Prostate gland (tissue), 2 donors: ENCODE measurements at regions not wholly inside any gene's neighbourhood (a gene's known extent, or its start where the extent isn't known, plus 50 kb on each side); places are given as distances from the start of the nearest gene placed in this dataset.

ENCODE experiments used
- DNase-seq: peaks from one replicate; pipeline ENCODE4 v3.0.0-alpha.2; 2019; ENCODE audit warnings: low spot score
- H3K27ac ChIP-seq, 2 donors: fragments of 200-600 bp; sonication (generic); 2 replicates each; pipeline ENCODE4 v1.5.1; 2017 to 2019
- H3K27me3 ChIP-seq: fragments of 200-600 bp; sonication (generic); replicated peaks from 2 replicates; pipeline ENCODE4 v1.5.1; 2019; ENCODE audit not compliant: insufficient read depth
- H3K36me3 ChIP-seq, 2 donors: fragments of 200-600 bp; sonication (generic); 1 replicate in 1 of 2; 2 replicates in 1 of 2; pipeline versions ENCODE4 v1.5.1 to v1.8.1; 2017 to 2019
- H3K4me1 ChIP-seq: fragments of 200-600 bp; sonication (generic); replicated peaks from 2 replicates; pipeline ENCODE4 v1.5.1; 2019
- H3K4me3 ChIP-seq, 2 donors: fragments of 200-600 bp; sonication (generic); 2 replicates each; pipeline ENCODE4 v1.5.1; 2017 to 2019
- H3K9me3 ChIP-seq: fragments of 200-600 bp; sonication (generic); 2 replicates; pipeline ENCODE4 v1.5.1; 2017
- POLR2A ChIP-seq: fragments of 450-650 bp; IDR thresholded peaks from one replicate; pipeline ENCODE4 v1.6.1; 2016; ENCODE audit warnings: antibody characterized with exemption, mild to moderate bottlenecking
- POLR2AphosphoS5 ChIP-seq: sonication (generic); formaldehyde crosslinking; IDR thresholded peaks from one replicate; pipeline ENCODE4 v1.6.1; 2017; ENCODE audit warnings: antibody characterized with exemption
- WGBS: methylation state at CpG from one replicate; pipeline ENCODE4 v1.1.5; 2018; 5-methylcytosine and 5-hydroxymethylcytosine counted together
- intact Hi-C: fragments of 100-400 bp; cut with DNase I; formaldehyde crosslinking; loops from one replicate; pipeline ENCODE4 v1.14.2; 2022
- TF ChIP-seq, protein P1 (sequence below), 4 experiments: fragments of 200-600 bp in 2 of 4; fragments of 450-650 bp in 2 of 4; sonication (generic) in 2 of 4; IDR thresholded peaks; 1 replicate in 3 of 4; 2 replicates in 1 of 4; pipeline ENCODE4 v1.5.1; 2016 to 2019; ENCODE audit warnings: antibody characterized with exemption in 4 of 4, mild to moderate bottlenecking in 2 of 4, moderate library complexity in 2 of 4

DNA sequence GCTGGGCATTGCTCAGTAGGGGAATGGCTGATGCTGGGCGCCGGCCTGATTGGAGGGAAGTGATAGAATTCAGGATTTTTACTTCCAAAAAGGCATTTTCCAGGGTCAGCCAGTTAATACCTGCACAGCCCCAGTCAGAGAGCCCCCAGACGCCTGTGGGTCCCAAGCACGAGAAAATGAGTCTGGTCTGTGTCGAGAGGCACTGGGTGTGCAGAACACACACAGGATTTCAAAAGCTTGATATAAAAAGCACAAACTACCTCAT is 164.6 kb upstream of the TNRC6C start:
- TF ChIP-seq POLR2AphosphoS5 (no peak), POLR2A (no peak)
- TF ChIP-seq, protein P1, sequence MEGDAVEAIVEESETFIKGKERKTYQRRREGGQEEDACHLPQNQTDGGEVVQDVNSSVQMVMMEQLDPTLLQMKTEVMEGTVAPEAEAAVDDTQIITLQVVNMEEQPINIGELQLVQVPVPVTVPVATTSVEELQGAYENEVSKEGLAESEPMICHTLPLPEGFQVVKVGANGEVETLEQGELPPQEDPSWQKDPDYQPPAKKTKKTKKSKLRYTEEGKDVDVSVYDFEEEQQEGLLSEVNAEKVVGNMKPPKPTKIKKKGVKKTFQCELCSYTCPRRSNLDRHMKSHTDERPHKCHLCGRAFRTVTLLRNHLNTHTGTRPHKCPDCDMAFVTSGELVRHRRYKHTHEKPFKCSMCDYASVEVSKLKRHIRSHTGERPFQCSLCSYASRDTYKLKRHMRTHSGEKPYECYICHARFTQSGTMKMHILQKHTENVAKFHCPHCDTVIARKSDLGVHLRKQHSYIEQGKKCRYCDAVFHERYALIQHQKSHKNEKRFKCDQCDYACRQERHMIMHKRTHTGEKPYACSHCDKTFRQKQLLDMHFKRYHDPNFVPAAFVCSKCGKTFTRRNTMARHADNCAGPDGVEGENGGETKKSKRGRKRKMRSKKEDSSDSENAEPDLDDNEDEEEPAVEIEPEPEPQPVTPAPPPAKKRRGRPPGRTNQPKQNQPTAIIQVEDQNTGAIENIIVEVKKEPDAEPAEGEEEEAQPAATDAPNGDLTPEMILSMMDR (IDR thresholded peaks at IDR 0.05): no peak
- H3K36me3 ChIP-seq: no peaks in the 10 kb centered on the region
- intact Hi-C loops: no loop called here
- H3K4me3 ChIP-seq: no peak overlapping the region
- H3K4me1 ChIP-seq: no peaks in the 10 kb centered on the region
- WGBS: 91% methylated on average over 5 of the region's 5 CpGs
- DNase-seq: no peak
- no peaks in the 10 kb centered on the region for H3K9me3 ChIP-seq
- no peak overlapping the region for H3K27ac ChIP-seq
- no peaks in the 10 kb centered on the region for H3K27me3 ChIP-seq

DNA sequence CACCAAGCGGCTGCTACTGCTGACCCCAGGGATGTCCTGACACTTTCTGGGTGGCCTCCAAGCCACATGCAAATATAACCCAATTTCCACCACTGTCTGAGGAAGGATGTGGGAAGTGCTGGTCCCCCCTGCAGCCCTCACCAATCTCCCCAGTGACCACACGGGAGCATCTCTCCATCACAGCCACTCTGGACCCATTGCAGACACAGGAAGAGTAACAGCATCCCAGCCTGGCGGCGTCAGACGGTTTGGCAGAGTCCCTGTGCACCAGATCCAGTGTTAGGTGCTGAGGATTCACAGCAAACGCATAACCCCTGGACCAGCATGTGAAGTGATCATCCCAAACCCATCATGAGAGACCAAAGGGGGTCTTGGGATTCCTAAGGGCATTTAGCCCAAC is 163.7 kb upstream of the TNRC6C start:
- H3K4me1 ChIP-seq: no peaks in the 10 kb centered on the region
- TF ChIP-seq, protein P1 (IDR thresholded peaks at IDR 0.05): no peak
- TF ChIP-seq POLR2AphosphoS5: no peak
- TF ChIP-seq POLR2A: no peak
- 68% methylated on average over 6 of the region's 6 CpGs for WGBS
- H3K27me3 ChIP-seq: no peaks in the 10 kb centered on the region
- DNase-seq: no peak
- H3K27ac ChIP-seq: no peak overlapping the region
- H3K4me3 ChIP-seq: no peak overlapping the region
- no peaks in the 10 kb centered on the region for H3K36me3 ChIP-seq
- intact Hi-C loops: no loop called here
- H3K9me3 ChIP-seq: no peaks in the 10 kb centered on the region

DNA sequence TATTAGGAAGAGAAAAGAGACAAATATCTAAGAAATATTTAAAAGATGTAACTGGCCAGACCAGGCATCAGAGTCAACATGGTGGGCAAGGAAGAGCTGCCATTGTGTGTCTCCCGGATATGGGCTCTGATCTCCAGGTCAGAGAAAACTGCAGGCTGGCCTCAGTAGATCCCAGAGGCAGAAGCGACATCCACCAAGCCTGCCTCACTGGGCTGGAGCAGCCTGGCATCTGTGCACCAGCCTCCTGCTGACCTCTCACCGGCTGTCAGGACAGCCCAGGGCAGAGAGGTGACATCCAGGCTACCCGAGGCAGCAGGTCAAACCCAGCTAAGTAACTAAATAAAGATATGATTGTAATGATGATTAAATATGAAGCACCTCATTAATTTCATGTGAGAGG is 162.8 kb upstream of the TNRC6C start:
- no peak overlapping the region for H3K27ac ChIP-seq
- no peak for DNase-seq
- no peaks in the 10 kb centered on the region for H3K9me3 ChIP-seq
- TF ChIP-seq POLR2A (no peak), POLR2AphosphoS5 (no peak)
- TF ChIP-seq, protein P1 (IDR thresholded peaks at IDR 0.05): no peak
- H3K27me3 ChIP-seq: no peaks in the 10 kb centered on the region
- H3K36me3 ChIP-seq: no peaks in the 10 kb centered on the region
- 71% methylated on average over 4 of the region's 4 CpGs for WGBS
- H3K4me1 ChIP-seq: no peaks in the 10 kb centered on the region
- H3K4me3 ChIP-seq: no peak overlapping the region
- intact Hi-C loops: no loop called here

DNA sequence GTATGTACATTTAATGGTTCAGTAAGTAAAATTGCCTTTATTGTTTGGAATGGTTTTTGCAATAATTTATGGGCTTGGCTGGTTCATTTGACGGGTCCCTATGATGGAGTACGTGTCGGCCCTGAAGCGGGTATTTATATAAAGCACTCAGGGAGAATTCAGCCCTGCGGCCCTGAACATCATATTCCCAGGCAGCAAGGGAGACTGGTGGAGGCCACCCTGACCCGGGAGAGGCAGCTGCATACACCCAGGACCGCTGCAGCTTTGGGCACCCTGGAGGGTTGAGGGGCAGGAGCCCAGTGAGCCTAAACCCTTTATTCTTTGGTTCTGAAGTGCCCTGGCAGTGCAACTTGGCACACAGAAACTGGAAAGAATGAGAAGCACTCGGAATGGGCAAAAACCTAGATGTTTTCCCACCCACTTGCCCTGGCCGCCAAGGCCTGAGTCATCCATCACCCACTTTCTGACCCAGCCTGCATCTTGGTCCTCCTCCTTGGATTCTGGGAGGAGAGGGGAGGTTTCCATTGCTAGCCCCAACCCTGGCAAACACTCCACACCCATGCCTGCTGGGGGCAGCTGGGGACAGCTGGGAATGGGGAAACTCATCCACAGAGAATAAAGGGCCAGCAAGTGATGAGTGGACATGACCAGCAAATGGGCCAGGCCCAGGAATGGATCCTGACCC is 162.2 kb upstream of the TNRC6C start:
- DNase-seq: no peak
- no peaks in the 10 kb centered on the region for H3K4me1 ChIP-seq
- no peak for TF ChIP-seq POLR2AphosphoS5
- TF ChIP-seq POLR2A: no peak
- TF ChIP-seq, protein P1 (IDR thresholded peaks at IDR 0.05): no peak
- intact Hi-C loops: no loop called here
- WGBS: 65% methylated on average over 9 of the region's 9 CpGs
- no peak overlapping the region for H3K4me3 ChIP-seq
- no peak overlapping the region for H3K27ac ChIP-seq
- no peaks in the 10 kb centered on the region for H3K36me3 ChIP-seq
- H3K27me3 ChIP-seq: no peaks in the 10 kb centered on the region
- no peaks in the 10 kb centered on the region for H3K9me3 ChIP-seq

DNA sequence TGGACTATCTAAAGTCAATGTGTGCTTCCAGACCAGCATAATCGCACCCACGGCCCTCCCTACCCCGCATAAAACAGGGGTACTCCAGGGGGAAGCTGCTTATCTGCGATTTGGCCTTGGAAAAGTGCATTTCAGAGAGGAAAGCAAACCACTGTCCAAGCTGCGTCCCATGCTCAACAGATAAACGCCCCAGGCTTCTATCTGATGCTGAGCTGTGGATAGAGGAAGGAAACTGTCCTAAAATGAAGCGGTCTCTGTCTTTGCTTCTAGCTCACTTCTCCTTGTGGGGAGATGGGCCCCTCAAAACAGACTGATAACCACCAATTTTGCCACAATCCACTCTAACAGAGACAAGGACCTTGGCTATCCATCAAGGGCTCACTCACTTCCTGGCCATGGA is 160.5 kb upstream of the TNRC6C start:
- intact Hi-C loops: no loop called here
- WGBS: 81% methylated on average over 7 of the region's 7 CpGs
- no peaks in the 10 kb centered on the region for H3K4me1 ChIP-seq

More for the DNA sequence above, 160.5 kb upstream of the TNRC6C start:
- no peak for DNase-seq
- Histone ChIP-seq H3K27me3 (no peaks in the 10 kb centered on the region), H3K27ac (no peak overlapping the region), H3K4me3 (no peak overlapping the region), H3K9me3 (no peaks in the 10 kb centered on the region), H3K36me3 (no peaks in the 10 kb centered on the region)
- TF ChIP-seq, protein P1 (IDR thresholded peaks at IDR 0.05): no peak
- TF ChIP-seq POLR2AphosphoS5 (no peak), POLR2A (no peak)
